Lung (tissue), 11 donors: ENCODE measurements at regions not wholly inside any gene's neighbourhood (a gene's known extent, or its start where the extent isn't known, plus 50 kb on each side); places are given as distances from the start of the nearest gene placed in this dataset.
"Not testable (repeated sequence)": the region's sequence is repeated elsewhere in the genome, so short reads cannot be mapped to it uniquely, and the experiment has no call there.

ENCODE experiments used
- ATAC-seq: fragments of 200-7000 bp; cut with Tn5 transposase; one replicate; pipeline ENCODE4 v1.9.1; 2020; ENCODE audit warnings: moderate number of reproducible peaks; ENCODE audit not compliant: insufficient read depth, low FRiP score
- DNase-seq, 3 donors: peaks; one replicate each; pipeline ENCODE4 v3.0.0-alpha.2; 2013 to 2017
- H3K27ac ChIP-seq, 2 donors: one replicate each; pipeline ENCODE4 v1.5.1; 2013; ENCODE audit warnings: mild to moderate bottlenecking in 2 of 2, moderate library complexity in 2 of 2, control low read depth in 1 of 2, inconsistent platforms in 1 of 2, low read depth in 1 of 2, low read length in 1 of 2
- H3K27me3 ChIP-seq, 3 donors: one replicate each; pipeline ENCODE4 v1.5.1; 2013; ENCODE audit warnings: low read length in 2 of 3; ENCODE audit not compliant: control insufficient read depth in 3 of 3, insufficient read depth in 3 of 3
- H3K36me3 ChIP-seq, 4 donors: one replicate each; pipeline ENCODE4 v1.5.1; 2013; ENCODE audit warnings: low read length in 4 of 4, mild to moderate bottlenecking in 1 of 4, moderate library complexity in 1 of 4; ENCODE audit not compliant: control insufficient read depth in 4 of 4, insufficient read depth in 4 of 4
- H3K4me1 ChIP-seq, 5 donors: one replicate each; pipeline ENCODE4 v1.5.1; 2013; ENCODE audit warnings: low read length in 5 of 5, mild to moderate bottlenecking in 2 of 5, moderate library complexity in 1 of 5; ENCODE audit not compliant: control insufficient read depth in 5 of 5, insufficient read depth in 5 of 5
- H3K4me3 ChIP-seq: one replicate; pipeline ENCODE4 v1.5.1; 2013; ENCODE audit warnings: mild to moderate bottlenecking, control low read depth, moderate library complexity
- H3K9ac ChIP-seq, 2 donors: one replicate each; pipeline ENCODE4 v1.5.1; 2013; ENCODE audit warnings: low read length in 2 of 2, control low read depth in 1 of 2; ENCODE audit not compliant: insufficient read depth in 1 of 2
- H3K9me3 ChIP-seq, 4 donors: one replicate each; pipeline ENCODE4 v1.5.1; 2013; ENCODE audit warnings: low read length in 3 of 4, mild to moderate bottlenecking in 1 of 4, moderate library complexity in 1 of 4; ENCODE audit not compliant: control insufficient read depth in 4 of 4, insufficient read depth in 3 of 4
- CTCF ChIP-seq: IDR thresholded peaks from 2 replicates; pipeline ENCODE4 v1.5.1; 2012; ENCODE audit warnings: mild to moderate bottlenecking; ENCODE audit errors: control extremely low read depth, extremely low read depth
- WGBS, 2 donors: extraction: QIAGEN DNeasy Blood & Tissue Kit; methylation state at CpG; one replicate each; pipeline ENCODE4 v1.1.7; 2013; 5-methylcytosine and 5-hydroxymethylcytosine counted together
- donor health status: control.
- donor health status: control.
- donor health status: Bipolar disorder and iron deficiency.
- donor health status: healthy.
- donor health status: DM: yes; HTN: yes; CAD: no.

GRCh38 chr6:115058414-115059211 lies 715.8 kb upstream of the HS3ST5 start:
- H3K4me3 ChIP-seq: no peak overlapping the region

DNA sequence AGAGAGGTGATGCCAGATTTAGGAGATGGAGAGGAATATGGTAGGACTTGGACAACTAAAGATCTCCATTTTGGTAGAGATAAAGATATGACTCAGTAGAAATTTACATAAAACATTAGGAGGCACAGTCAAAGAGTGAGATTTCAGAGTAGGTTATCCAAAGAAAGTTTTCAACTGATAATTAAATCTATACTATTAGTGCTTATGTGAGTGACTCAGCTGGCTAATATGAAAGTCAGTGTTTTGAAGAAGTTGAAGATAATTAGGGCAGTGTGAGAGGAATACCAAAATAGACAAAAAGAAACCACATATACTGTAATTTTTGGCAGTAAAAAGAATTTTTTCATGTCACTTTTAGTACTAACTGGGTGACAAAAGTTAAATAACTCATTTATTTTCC lies 712.8 kb upstream of the HS3ST5 start:
- Histone ChIP-seq H3K9ac (no peak overlapping the region), H3K27ac (no peak overlapping the region), H3K36me3 (no peaks in the 10 kb centered on the region), H3K9me3 (peaks cover 0 to 2% (median 0%) of the 10 kb centered on the region in 4 donors), H3K4me3 (no peak overlapping the region), H3K27me3 (no peaks in the 10 kb centered on the region), H3K4me1 (no peaks in the 10 kb centered on the region)
- no peak for ATAC-seq
- DNase-seq: no peak
- TF ChIP-seq CTCF: no peak

More at GRCh38 chr6:115058414-115059211, 715.8 kb upstream of the HS3ST5 start:
- ATAC-seq: no peak
- peaks cover 0 to 2% (median 0%) of the 10 kb centered on the region in 4 donors for H3K9me3 ChIP-seq
- no peak overlapping the region for H3K9ac ChIP-seq
- TF ChIP-seq CTCF: no peak
- H3K27me3 ChIP-seq: no peaks in the 10 kb centered on the region
- DNase-seq: peak in 1 of 3 donors; percentile 1
- H3K36me3 ChIP-seq: no peaks in the 10 kb centered on the region
- H3K27ac ChIP-seq: no peak overlapping the region
- H3K4me1 ChIP-seq: no peaks in the 10 kb centered on the region
- WGBS, 2 donors: 40 to 47% methylated on average over 3 of the region's 3 CpGs

DNA sequence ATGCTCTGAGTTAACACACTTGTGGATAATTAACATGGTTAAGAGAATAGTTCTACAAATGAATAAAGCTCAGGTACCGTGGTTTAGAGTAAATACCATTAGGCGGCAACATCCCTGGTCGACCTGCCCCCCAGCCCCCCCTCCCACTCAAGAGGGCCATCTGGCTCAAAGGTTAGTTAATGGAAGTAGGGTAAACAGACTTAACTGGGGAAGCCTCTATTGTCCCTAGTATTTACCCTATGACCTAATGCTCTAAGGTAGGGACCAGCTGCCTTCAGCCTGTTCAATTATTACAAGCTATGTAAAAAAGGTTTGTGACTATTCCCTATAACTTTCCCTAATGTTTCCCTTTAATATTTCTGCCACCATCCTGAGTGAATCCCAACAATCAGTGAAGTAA lies 711.4 kb upstream of the HS3ST5 start:
- not testable (repeated sequence) for H3K4me1 ChIP-seq, H3K27ac ChIP-seq, H3K36me3 ChIP-seq, DNase-seq, ATAC-seq, H3K9me3 ChIP-seq, H3K27me3 ChIP-seq, H3K9ac ChIP-seq, H3K4me3 ChIP-seq
- WGBS, 2 donors: 63 to 78% methylated on average over 3 of the region's 3 CpGs

- no peak for ATAC-seq
- Histone ChIP-seq H3K36me3 (no peaks in the 10 kb centered on the region), H3K4me3 (no peak overlapping the region), H3K27ac (no peak overlapping the region), H3K4me1 (no peaks in the 10 kb centered on the region), H3K9me3 (peaks cover 0 to 2% (median 0%) of the 10 kb centered on the region in 4 donors), H3K9ac (no peak overlapping the region), H3K27me3 (no peaks in the 10 kb centered on the region)
- no peak for DNase-seq
- no peak for TF ChIP-seq CTCF
- WGBS, 2 donors: 89 to 90% methylated on average over 3 of the region's 3 CpGs
Observed at GRCh38 chr6:115053169-115053860, 710.5 kb upstream of the HS3ST5 start.
